Smooth muscle cell (in vitro differentiated cells): ENCODE measurements at regions not wholly inside any gene's neighbourhood (a gene's known extent, or its start where the extent isn't known, plus 50 kb on each side); places are given as distances from the start of the nearest gene placed in this dataset.

Source experiments
- DNase-seq: peaks from one replicate; lab custom pipeline; 2025; ENCODE audit not compliant: unreplicated experiment; lab: John Stamatoyannopoulos, UW
- H2AFZ ChIP-seq: fragments of 200-600 bp; sonication (generic); 2 replicates; pipeline ENCODE4 v1.6.0; 2016; ENCODE audit warnings: antibody characterized with exemption, low read depth, mild to moderate bottlenecking
- H3F3A ChIP-seq: fragments of 200-600 bp; sonication (generic); 2 replicates; pipeline ENCODE4 v1.6.0; 2017; ENCODE audit warnings: antibody characterized with exemption, low read depth
- H3K27ac ChIP-seq: fragments of 200-600 bp; sonication (generic); 2 replicates; pipeline ENCODE4 v1.5.1; 2016; ENCODE audit warnings: low read depth, mild to moderate bottlenecking
- H3K27me3 ChIP-seq: fragments of 200-600 bp; sonication (generic); 2 replicates; pipeline ENCODE4 v1.6.1; 2016; ENCODE audit warnings: low read depth, mild to moderate bottlenecking
- H3K36me3 ChIP-seq: fragments of 200-600 bp; sonication (generic); 2 replicates; pipeline ENCODE4 v1.5.1; 2016; ENCODE audit warnings: low read depth
- H3K4me1 ChIP-seq: fragments of 200-600 bp; sonication (generic); 2 replicates; pipeline ENCODE4 v1.5.1; 2016; ENCODE audit warnings: low read depth
- H3K4me2 ChIP-seq: fragments of 200-600 bp; sonication (generic); 2 replicates; pipeline ENCODE4 v1.6.0; 2016; ENCODE audit warnings: mild to moderate bottlenecking
- H3K4me3 ChIP-seq: fragments of 200-600 bp; sonication (generic); 2 replicates; pipeline ENCODE4 v1.5.1; 2016; ENCODE audit warnings: mild to moderate bottlenecking
- H3K79me2 ChIP-seq: fragments of 200-600 bp; sonication (generic); 2 replicates; pipeline ENCODE4 v1.6.0; 2016; ENCODE audit warnings: low read depth, mild to moderate bottlenecking
- H3K9ac ChIP-seq: fragments of 200-600 bp; sonication (generic); 2 replicates; pipeline ENCODE4 v1.6.0; 2016; ENCODE audit warnings: low read depth
- H3K9me3 ChIP-seq: fragments of 200-600 bp; sonication (generic); replicated peaks from 2 replicates; pipeline ENCODE4 v1.5.1; 2016; ENCODE audit warnings: low read depth
- H4K20me1 ChIP-seq: fragments of 200-600 bp; sonication (generic); 2 replicates; pipeline ENCODE4 v1.6.0; 2016; ENCODE audit warnings: low read depth
- WGBS: methylation state at CpG from one replicate; pipeline ENCODE4 v1.1.7; 2016; ENCODE audit warnings: low lambda C conversion rate; 5-methylcytosine and 5-hydroxymethylcytosine counted together
- TF ChIP-seq, protein P1 (sequence below): fragments of 200-600 bp; sonication (generic); IDR thresholded peaks from 2 replicates; pipeline ENCODE4 v1.5.1; 2017; ENCODE audit warnings: borderline replicate concordance, mild to moderate bottlenecking, antibody characterized with exemption; ENCODE audit not compliant: insufficient read depth, poor library complexity, severe bottlenecking

- no peaks in the 10 kb centered on the region for H3K36me3 ChIP-seq
- no peak overlapping the region for H3K4me3 ChIP-seq
- no peaks in the 10 kb centered on the region for H3F3A ChIP-seq
- TF ChIP-seq, protein P1, sequence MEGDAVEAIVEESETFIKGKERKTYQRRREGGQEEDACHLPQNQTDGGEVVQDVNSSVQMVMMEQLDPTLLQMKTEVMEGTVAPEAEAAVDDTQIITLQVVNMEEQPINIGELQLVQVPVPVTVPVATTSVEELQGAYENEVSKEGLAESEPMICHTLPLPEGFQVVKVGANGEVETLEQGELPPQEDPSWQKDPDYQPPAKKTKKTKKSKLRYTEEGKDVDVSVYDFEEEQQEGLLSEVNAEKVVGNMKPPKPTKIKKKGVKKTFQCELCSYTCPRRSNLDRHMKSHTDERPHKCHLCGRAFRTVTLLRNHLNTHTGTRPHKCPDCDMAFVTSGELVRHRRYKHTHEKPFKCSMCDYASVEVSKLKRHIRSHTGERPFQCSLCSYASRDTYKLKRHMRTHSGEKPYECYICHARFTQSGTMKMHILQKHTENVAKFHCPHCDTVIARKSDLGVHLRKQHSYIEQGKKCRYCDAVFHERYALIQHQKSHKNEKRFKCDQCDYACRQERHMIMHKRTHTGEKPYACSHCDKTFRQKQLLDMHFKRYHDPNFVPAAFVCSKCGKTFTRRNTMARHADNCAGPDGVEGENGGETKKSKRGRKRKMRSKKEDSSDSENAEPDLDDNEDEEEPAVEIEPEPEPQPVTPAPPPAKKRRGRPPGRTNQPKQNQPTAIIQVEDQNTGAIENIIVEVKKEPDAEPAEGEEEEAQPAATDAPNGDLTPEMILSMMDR = no peak
- no peaks in the 10 kb centered on the region for H4K20me1 ChIP-seq
- no peaks in the 10 kb centered on the region for H3K27me3 ChIP-seq
- H3K4me1 ChIP-seq = peaks cover 4% of the 10 kb centered on the region
- H3K9me3 ChIP-seq = no peaks in the 10 kb centered on the region
- H3K9ac ChIP-seq = no peak overlapping the region
- no peak overlapping the region for H2AFZ ChIP-seq
- no peaks in the 10 kb centered on the region for H3K79me2 ChIP-seq
- WGBS = 97% methylated on average over 1 of the region's 1 CpG
- no peak overlapping the region for H3K4me2 ChIP-seq
- H3K27ac ChIP-seq = no peak overlapping the region
- DNase-seq = no peak
Observed at GRCh38 chr5:63124266-63124665, 545.6 kb downstream of the LRRC70 start.

DNA sequence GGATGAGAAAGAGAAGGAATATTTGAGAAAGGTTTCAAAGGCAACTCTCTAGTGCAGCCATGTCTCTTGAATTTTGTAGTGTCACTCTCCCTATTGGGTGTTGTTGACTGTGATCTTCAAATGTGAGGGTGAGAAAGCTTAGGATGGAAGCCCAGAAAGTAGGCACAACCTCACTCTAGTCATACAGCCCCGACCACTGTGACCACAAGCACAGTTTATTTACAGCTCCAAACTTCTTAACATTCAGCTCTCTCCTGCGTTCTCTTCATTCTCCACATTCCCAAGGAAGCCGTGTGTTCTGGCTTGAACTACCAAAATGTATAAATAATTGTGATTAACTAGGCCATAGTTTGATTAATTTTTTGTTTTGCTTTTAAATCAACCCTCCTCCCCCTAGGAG, 542.9 kb downstream of the LRRC70 start:
- H3F3A ChIP-seq = no peaks in the 10 kb centered on the region
- H3K4me3 ChIP-seq = no peak overlapping the region
- TF ChIP-seq, protein P1 = no peak
- H3K27me3 ChIP-seq = no peaks in the 10 kb centered on the region
- no peaks in the 10 kb centered on the region for H3K9me3 ChIP-seq
- DNase-seq = no peak
- no peak overlapping the region for H2AFZ ChIP-seq
- WGBS = 68% methylated on average over 3 of the region's 3 CpGs
- no peak overlapping the region for H3K9ac ChIP-seq
- no peak overlapping the region for H3K27ac ChIP-seq
- H3K4me2 ChIP-seq = no peak overlapping the region
- no peaks in the 10 kb centered on the region for H3K79me2 ChIP-seq
- no peaks in the 10 kb centered on the region for H4K20me1 ChIP-seq
- no peaks in the 10 kb centered on the region for H3K4me1 ChIP-seq
- H3K36me3 ChIP-seq = no peaks in the 10 kb centered on the region

- no peaks in the 10 kb centered on the region for H3K79me2 ChIP-seq
- H3K4me1 ChIP-seq = no peaks in the 10 kb centered on the region
- 96% methylated on average over 1 of the region's 1 CpG for WGBS
- TF ChIP-seq, protein P1 = no peak
- no peaks in the 10 kb centered on the region for H3K36me3 ChIP-seq
- DNase-seq = no peak
- H3K4me2 ChIP-seq = no peak overlapping the region
- no peak overlapping the region for H3K4me3 ChIP-seq
- no peaks in the 10 kb centered on the region for H3F3A ChIP-seq
- H3K27ac ChIP-seq = no peak overlapping the region
- H3K27me3 ChIP-seq = no peaks in the 10 kb centered on the region
- H4K20me1 ChIP-seq = no peaks in the 10 kb centered on the region
- no peak overlapping the region for H3K9ac ChIP-seq
- H2AFZ ChIP-seq = no peak overlapping the region
- H3K9me3 ChIP-seq = no peaks in the 10 kb centered on the region
Observed at GRCh38 chr5:63118221-63118620, 539.6 kb downstream of the LRRC70 start.

- H4K20me1 ChIP-seq = no peaks in the 10 kb centered on the region
- DNase-seq = no peak
- no peak overlapping the region for H3K4me2 ChIP-seq
- no peaks in the 10 kb centered on the region for H3K79me2 ChIP-seq
- no peaks in the 10 kb centered on the region for H3F3A ChIP-seq
- no peaks in the 10 kb centered on the region for H3K4me1 ChIP-seq
- no peak overlapping the region for H3K9ac ChIP-seq
- no peaks in the 10 kb centered on the region for H3K36me3 ChIP-seq
- H3K4me3 ChIP-seq = no peak overlapping the region
- no peaks in the 10 kb centered on the region for H3K9me3 ChIP-seq
- H2AFZ ChIP-seq = no peak overlapping the region
- TF ChIP-seq, protein P1 = no peak
- no peak overlapping the region for H3K27ac ChIP-seq
- H3K27me3 ChIP-seq = no peaks in the 10 kb centered on the region
Observed at GRCh38 chr5:63111891-63112290, 533.3 kb downstream of the LRRC70 start.
